Activated naive CD4-positive, alpha-beta T cell treated with anti-CD3 and anti-CD28 coated beads for 36 hours (primary cell): ENCODE measurements at regions not wholly inside any gene's neighbourhood (a gene's known extent, or its start where the extent isn't known, plus 50 kb on each side); places are given as distances from the start of the nearest gene placed in this dataset.
"Not testable (repeated sequence)": the region's sequence is repeated elsewhere in the genome, so short reads cannot be mapped to it uniquely, and the experiment has no call there.

Source experiments
- CTCF ChIA-PET: fragments of 350-600 bp; sonication (Branson Sonifier 250); formaldehyde crosslinking; loops from one replicate; lab custom pipeline; 2021; ENCODE audit warnings: antibody characterized with exemption; lab: Charles Lee
- DNase-seq: peaks from one replicate; pipeline ENCODE4 v3.0.0-alpha.2; 2020
- H3K27ac Mint-ChIP-seq: one replicate; pipeline ENCODE4 v1.8.0; 2021; ENCODE audit warnings: mild to moderate bottlenecking, mixed read lengths
- H3K27me3 Mint-ChIP-seq: one replicate; pipeline ENCODE4 v1.8.0; 2021; ENCODE audit warnings: low read depth, mixed read lengths
- H3K36me3 Mint-ChIP-seq: one replicate; pipeline ENCODE4 v1.8.0; 2021; ENCODE audit warnings: low read depth, mixed read lengths
- H3K4me1 Mint-ChIP-seq: one replicate; pipeline ENCODE4 v1.8.0; 2021; ENCODE audit warnings: low read depth, mixed read lengths
- H3K4me3 Mint-ChIP-seq: one replicate; pipeline ENCODE4 v1.8.0; 2021; ENCODE audit warnings: mild to moderate bottlenecking, moderate library complexity, mixed read lengths
- H3K9me3 Mint-ChIP-seq: one replicate; pipeline ENCODE4 v1.8.0; 2021; ENCODE audit warnings: mixed read lengths
- intact Hi-C: fragments of 100-400 bp; cut with micrococcal nuclease; formaldehyde crosslinking; loops from one replicate; pipeline ENCODE4 v1.15.1; 2023

DNA sequence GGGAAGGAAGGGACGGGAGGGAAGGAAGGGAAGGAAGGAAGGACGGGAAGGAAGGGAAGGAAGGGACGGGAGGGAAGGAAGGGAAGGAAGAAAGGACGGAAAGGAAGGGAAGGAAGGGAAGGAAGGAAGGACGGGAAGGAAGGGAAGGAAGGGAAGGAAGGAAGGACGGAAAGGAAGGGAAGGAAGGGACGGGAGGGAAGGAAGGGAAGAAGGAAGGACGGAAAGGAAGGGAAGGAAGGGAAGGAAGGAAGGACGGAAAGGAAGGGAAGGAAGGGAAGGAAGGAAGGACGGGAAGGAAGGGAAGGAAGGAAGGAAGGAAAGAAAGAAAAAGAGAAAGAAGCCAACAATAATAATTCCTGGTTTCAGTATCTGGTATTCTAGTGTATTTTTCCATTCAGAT lies 863.8 kb upstream of the WWC1 start:
- H3K4me3 Mint-ChIP-seq, H3K4me1 Mint-ChIP-seq, DNase-seq, H3K27ac Mint-ChIP-seq, H3K27me3 Mint-ChIP-seq, H3K36me3 Mint-ChIP-seq, H3K9me3 Mint-ChIP-seq, CTCF ChIA-PET, intact Hi-C loops: not testable (repeated sequence)

DNA sequence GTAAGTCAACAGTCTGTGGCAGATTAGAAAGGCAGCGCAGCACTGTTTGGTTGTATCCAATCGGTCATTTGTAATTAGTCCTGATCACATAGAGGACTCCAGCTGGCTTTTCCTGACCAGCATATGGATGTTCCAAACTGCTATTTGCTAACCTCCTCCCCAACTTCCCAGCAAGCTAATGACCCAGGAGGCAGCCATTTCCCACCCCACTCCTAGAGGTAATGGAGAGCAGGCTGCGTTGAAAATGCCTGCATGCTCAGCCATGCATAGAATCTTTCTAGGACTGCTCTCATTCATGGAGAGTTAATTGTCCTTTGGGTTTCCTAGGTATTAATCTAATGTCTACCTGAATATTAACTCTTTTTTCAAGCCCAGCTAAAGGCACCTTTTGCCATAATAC lies 850.6 kb upstream of the WWC1 start:
- intact Hi-C loops = no loop called here
- Mint-ChIP-seq H3K36me3 (no peaks in the 10 kb centered on the region), H3K4me3 (no peak overlapping the region), H3K4me1 (no peaks in the 10 kb centered on the region), H3K27me3 (no peaks in the 10 kb centered on the region), H3K27ac (no peak overlapping the region), H3K9me3 (peaks cover 5% of the 10 kb centered on the region)
- CTCF ChIA-PET = no interaction called here
- DNase-seq = no peak

DNA sequence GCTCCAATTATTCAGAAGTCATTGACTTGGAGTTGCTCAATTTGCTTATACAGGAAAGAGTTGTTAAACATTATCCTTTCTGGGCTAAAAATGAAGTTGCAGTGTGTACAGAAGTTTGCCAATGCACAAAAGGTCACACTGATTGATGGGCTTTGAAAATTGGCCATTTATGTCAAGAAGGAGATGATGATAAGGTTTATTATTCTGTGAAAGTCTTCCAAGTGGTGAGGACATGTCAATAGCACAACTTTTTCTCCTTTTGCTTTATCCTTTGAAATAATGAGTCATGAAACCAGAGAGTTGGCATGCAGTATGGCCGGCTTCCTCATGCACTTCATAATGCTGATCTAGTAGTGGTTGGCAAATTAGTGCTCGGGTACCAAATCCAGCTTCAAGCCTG lies 848.5 kb upstream of the WWC1 start:
- DNase-seq = no peak
- intact Hi-C loops = no loop called here
- no peaks in the 10 kb centered on the region for H3K36me3 Mint-ChIP-seq
- H3K4me3 Mint-ChIP-seq = no peak overlapping the region
- no peaks in the 10 kb centered on the region for H3K4me1 Mint-ChIP-seq
- no peak overlapping the region for H3K27ac Mint-ChIP-seq
- H3K27me3 Mint-ChIP-seq = no peaks in the 10 kb centered on the region
- CTCF ChIA-PET = no interaction called here
- H3K9me3 Mint-ChIP-seq = peaks cover 3% of the 10 kb centered on the region

DNA sequence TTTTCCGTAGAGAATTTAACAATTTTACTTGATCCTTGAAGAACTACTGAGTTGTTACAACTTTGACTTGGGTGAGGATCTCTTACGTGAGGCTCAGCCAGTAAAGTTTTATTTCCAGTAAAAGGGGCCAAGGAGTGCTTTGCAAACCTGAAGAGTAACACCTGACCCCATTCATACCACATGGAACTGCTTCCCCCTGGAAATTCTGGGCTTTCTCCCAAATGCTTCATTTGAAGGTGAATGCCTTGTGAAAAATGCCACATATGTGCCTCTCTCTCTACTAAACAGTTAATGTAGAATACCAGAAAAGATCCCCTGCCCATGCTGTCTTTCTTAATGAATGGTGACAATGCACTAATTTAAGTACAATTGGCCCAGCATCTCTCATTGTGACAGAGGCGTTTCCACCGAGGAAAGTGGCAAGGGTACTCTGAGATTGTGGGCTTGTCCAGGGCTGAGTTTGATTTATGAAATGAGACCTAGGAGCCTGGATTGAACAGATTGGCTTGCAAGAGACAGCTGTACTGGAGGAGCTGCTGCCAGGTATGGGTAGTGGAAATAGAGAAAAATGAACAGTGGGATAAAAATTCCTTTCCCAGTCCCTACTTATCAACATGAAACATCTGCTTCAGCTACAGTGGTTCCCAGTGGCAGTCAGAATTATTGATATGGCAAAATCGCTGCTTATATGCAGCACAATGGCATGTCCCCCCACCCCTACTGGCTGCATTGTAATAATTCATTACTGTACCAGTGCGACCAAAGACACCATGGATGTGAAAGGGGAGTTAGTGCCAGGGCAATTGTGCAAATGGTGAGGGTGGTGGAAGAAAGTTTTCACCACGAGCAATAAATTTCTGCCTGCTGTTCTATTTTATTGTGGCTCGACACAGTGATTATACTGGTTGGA lies 843.7 kb upstream of the WWC1 start:
- intact Hi-C loops = no loop called here
- no peak for DNase-seq
- H3K36me3 Mint-ChIP-seq = no peaks in the 10 kb centered on the region
- no peaks in the 10 kb centered on the region for H3K4me1 Mint-ChIP-seq
- CTCF ChIA-PET = no interaction called here
- no peaks in the 10 kb centered on the region for H3K27me3 Mint-ChIP-seq
- H3K27ac Mint-ChIP-seq = no peak overlapping the region
- H3K9me3 Mint-ChIP-seq = peaks cover 3% of the 10 kb centered on the region
- H3K4me3 Mint-ChIP-seq = no peak overlapping the region

DNA sequence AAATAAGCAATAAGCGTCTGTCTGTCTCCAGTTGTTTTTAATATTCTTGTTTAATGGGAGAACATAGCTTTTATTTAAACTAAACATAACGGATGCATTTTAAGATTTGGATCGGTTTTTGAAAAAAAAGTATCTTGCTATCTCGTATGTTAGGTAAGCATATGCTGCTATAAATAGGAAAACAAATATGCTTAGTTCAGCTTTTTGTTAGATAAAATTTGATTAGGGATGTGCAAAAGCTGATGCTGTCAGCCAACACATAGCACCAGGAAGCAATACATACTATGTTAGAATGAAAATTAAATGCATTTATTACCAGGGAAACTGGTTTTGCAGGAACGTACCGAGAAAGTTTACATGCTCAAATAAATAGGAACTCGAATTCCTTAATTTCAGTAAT lies 843.1 kb upstream of the WWC1 start:
- CTCF ChIA-PET = no interaction called here
- no peaks in the 10 kb centered on the region for H3K27me3 Mint-ChIP-seq
- intact Hi-C loops = no loop called here
- no peaks in the 10 kb centered on the region for H3K4me1 Mint-ChIP-seq
- H3K27ac Mint-ChIP-seq = no peak overlapping the region
- H3K9me3 Mint-ChIP-seq = peaks cover 3% of the 10 kb centered on the region
- no peak for DNase-seq
- no peak overlapping the region for H3K4me3 Mint-ChIP-seq
- H3K36me3 Mint-ChIP-seq = no peaks in the 10 kb centered on the region

DNA sequence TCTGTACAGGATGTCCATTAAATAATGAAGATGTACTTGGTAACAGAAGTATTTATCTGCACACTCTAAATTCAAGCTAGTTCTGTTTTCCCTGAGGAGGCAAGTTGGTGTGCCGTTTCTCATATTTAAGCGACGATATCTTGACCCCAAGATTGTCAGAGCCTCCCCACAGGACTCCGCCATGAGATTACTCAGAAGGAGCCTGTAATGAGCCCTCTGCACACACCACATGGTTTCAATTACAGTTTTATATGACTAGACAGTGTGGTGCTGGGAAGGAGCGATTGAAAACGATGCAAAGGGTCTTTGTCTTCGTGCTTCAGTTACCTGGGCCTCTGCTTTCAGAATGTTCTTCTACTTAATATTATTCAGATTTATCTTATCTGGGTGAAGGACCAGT lies 840.4 kb upstream of the WWC1 start:
- Mint-ChIP-seq H3K27ac (no peak overlapping the region), H3K36me3 (no peaks in the 10 kb centered on the region), H3K9me3 (peaks cover 3% of the 10 kb centered on the region), H3K4me3 (no peak overlapping the region), H3K4me1 (no peaks in the 10 kb centered on the region), H3K27me3 (no peaks in the 10 kb centered on the region)
- intact Hi-C loops = no loop called here
- no peak for DNase-seq
- CTCF ChIA-PET = no interaction called here

DNA sequence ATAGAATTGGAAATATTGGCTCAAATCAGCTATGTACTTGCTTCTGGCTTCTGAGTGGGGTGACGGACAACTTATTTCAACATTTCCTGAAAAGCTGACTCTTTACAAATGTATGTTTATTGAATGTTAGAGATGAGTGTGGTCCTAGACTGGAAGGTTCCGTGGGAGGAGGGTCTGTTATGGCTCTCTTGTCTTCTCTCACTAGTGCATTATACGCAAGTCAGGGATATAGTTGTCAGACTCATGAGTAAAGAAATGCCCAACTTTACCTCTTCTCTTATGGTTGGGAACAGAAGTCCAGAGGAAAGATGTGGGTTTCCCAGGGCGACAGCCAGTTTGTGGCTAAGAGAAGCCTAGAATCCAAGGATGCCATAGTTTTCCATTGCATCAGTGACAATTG lies 839.3 kb upstream of the WWC1 start:
- Mint-ChIP-seq H3K27ac (no peak overlapping the region), H3K36me3 (no peaks in the 10 kb centered on the region), H3K27me3 (no peaks in the 10 kb centered on the region), H3K4me3 (no peak overlapping the region), H3K4me1 (no peaks in the 10 kb centered on the region), H3K9me3 (peaks cover 3% of the 10 kb centered on the region)
- intact Hi-C loops = no loop called here
- CTCF ChIA-PET = no interaction called here
- DNase-seq = no peak

DNA sequence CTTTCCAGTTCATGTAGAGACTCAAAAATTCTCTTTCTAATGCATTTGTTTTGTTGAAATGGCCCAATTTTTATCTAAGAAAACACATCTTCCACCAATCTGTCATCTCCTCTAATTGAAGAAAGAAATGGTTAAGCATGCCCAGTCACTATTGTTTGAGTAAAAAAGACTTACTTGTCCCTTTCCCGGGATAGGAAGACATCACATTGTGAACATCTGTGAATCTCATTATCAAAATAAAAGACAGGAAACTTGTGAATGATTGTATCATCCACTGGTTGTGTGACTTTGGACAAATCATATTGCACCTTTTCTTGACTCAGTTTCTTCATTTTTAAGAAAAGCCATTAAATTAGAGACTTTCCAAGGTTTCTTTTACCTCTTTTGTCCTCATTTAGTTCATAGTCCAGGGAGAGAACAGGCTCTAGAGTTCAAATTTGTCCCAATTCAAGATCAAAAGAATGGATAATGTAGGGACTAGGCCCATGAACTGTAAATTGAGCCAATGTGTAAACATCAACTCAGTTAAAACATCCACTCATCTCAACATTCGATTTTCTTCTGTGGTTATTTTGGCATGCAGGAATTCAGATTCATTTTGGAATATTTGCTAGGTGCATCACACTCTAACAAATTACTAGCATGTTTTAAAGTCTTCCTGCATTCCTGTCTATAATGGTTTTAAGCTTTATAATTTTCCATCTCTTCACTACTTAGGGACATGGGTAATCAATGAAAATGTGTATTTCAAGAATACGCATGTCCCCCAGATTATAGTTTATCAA lies 838.0 kb upstream of the WWC1 start:
- Mint-ChIP-seq H3K4me1 (no peaks in the 10 kb centered on the region), H3K9me3 (peaks cover 3% of the 10 kb centered on the region), H3K4me3 (no peak overlapping the region), H3K36me3 (no peaks in the 10 kb centered on the region), H3K27ac (no peak overlapping the region), H3K27me3 (no peaks in the 10 kb centered on the region)
- intact Hi-C loops = no loop called here
- CTCF ChIA-PET = no interaction called here
- no peak for DNase-seq

DNA sequence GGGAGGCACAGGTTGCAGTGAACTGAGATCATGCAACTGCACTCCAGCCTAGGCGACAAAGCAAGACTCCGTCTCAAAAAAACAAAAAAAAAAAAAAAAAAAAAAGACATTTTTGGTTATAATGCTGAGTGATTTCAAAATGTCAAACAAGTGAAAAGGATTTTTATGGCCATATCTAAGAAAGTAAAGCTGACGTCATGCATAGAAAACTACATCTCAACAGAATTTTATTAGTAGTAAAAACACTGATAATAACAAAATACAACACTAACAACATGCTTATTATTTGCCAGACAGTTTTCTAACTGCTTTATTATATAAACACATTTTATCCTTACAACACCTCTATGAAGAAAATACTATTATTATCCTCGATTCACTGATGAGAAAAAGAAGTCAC lies 833.0 kb upstream of the WWC1 start:
- Mint-ChIP-seq H3K27me3 (no peaks in the 10 kb centered on the region), H3K36me3 (no peaks in the 10 kb centered on the region), H3K4me3 (no peak overlapping the region), H3K4me1 (no peaks in the 10 kb centered on the region), H3K27ac (no peak overlapping the region), H3K9me3 (peaks cover 2% of the 10 kb centered on the region)
- intact Hi-C loops = no loop called here
- DNase-seq = no peak
- CTCF ChIA-PET = no interaction called here

DNA sequence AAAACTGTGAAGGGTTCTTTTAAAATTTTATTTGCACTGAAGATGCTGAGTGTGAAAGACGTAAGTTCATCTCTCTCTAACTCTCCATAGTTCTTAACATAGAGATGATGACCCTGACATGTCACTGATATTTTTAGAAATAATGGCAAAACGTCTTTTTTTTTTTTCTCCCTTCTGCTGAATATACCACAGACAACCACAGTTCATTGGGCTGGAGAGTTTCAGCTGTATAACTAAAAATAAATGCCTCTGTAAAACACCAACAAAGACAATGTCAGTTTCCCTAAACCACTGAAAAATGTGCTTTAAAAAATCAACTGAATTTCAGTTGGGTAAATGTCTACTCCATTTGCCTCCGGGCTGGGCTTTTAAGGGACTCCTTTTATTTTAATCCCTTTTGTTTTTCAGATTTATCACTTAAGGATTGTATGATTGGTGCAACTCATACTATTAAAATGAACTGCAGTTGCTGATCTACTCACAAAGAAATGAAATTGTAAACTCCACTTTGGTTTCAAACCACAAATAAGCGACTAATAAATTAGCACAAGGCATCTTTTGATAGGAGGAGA lies 830.9 kb upstream of the WWC1 start:
- Mint-ChIP-seq H3K4me1 (no peaks in the 10 kb centered on the region), H3K27ac (no peak overlapping the region), H3K4me3 (no peak overlapping the region), H3K27me3 (no peaks in the 10 kb centered on the region), H3K9me3 (peaks cover 4% of the 10 kb centered on the region), H3K36me3 (no peaks in the 10 kb centered on the region)
- CTCF ChIA-PET = interaction anchor here (0.7 kb wide), 1 partner anchor 102 kb away, joined by 3 read pairs; no protein-coding TSS in a partner anchor
- intact Hi-C loops = no loop called here
- no peak for DNase-seq

DNA sequence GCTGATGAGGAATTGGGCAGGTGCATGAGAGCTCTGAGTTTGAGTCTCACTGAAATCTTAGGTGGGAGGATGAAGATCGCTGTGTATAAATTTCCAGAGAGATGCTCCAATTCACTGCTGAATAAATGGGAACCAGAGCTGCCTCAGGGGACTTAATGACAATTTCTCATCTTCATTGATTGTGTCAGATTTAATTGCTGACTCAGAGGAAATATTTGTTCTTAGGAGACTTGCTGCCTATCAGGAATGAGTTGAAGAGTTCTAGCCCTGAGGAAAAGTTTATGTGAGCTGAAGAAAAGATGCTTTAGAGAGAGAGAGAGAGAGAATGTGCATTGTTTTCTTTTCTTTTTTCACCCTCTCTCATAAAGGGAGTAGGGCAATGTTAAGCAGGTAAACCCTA lies 827.5 kb upstream of the WWC1 start:
- intact Hi-C loops = no loop called here
- Mint-ChIP-seq H3K4me1 (no peaks in the 10 kb centered on the region), H3K27me3 (no peaks in the 10 kb centered on the region), H3K36me3 (no peaks in the 10 kb centered on the region), H3K27ac (no peak overlapping the region), H3K4me3 (no peak overlapping the region), H3K9me3 (peaks cover 4% of the 10 kb centered on the region)
- no peak for DNase-seq
- CTCF ChIA-PET = no interaction called here

DNA sequence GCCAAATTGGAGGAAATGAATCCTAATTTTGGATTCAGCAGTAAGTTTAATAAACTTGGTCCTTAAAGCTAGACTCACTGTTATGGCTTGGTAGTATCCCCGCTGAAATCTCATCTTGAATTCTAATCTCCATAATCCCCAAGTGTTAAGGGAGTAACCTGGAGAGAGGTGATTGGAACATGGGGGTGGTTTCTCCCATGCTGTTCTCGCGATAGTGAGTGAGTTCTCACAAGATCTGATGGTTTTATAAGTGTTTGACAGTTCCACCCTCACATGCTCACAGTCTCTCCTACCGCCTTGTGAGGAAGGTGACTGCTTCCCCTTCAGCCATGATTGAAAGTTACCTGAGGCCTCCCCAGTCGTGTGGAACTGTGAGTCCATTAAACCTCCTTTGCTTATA lies 824.5 kb upstream of the WWC1 start:
- H3K4me3 Mint-ChIP-seq = no peak overlapping the region
- no peaks in the 10 kb centered on the region for H3K36me3 Mint-ChIP-seq
- intact Hi-C loops = no loop called here
- CTCF ChIA-PET = no interaction called here
- H3K4me1 Mint-ChIP-seq = no peaks in the 10 kb centered on the region
- H3K27ac Mint-ChIP-seq = no peak overlapping the region
- no peaks in the 10 kb centered on the region for H3K27me3 Mint-ChIP-seq
- peaks cover 5% of the 10 kb centered on the region for H3K9me3 Mint-ChIP-seq
- DNase-seq = no peak
